GM21423 (cell line): ENCODE measurements at regions not wholly inside any gene's neighbourhood (a gene's known extent, or its start where the extent isn't known, plus 50 kb on each side); places are given as distances from the start of the nearest gene placed in this dataset.

ENCODE experiments used
- ATAC-seq: cut with Tn5 transposase; IDR thresholded peaks from one replicate; pipeline ENCODE4 v1.9.1; 2021; ENCODE audit warnings: mild to moderate bottlenecking, moderate library complexity; ENCODE audit not compliant: unreplicated experiment

DNA sequence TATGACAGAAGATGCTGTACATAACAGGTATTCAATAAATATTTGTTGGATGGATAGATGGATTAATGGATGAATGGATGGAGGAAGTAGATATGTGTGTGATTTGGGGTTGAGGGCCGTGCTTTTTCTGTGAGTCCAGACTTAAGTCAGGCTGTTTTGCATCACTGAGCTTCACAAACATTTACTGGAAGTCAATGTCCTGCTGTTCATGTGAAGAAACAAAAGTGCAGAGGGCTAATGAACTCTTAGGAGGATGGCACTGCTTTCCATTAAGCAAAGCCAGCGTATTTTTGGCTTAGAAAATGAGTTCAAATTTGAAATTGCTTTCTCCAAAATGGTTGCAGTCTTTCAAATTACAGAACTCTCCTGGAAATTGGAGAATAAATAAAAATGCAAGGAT, 260.6 kb upstream of the SASH1 start:
- ATAC-seq: no peak

DNA sequence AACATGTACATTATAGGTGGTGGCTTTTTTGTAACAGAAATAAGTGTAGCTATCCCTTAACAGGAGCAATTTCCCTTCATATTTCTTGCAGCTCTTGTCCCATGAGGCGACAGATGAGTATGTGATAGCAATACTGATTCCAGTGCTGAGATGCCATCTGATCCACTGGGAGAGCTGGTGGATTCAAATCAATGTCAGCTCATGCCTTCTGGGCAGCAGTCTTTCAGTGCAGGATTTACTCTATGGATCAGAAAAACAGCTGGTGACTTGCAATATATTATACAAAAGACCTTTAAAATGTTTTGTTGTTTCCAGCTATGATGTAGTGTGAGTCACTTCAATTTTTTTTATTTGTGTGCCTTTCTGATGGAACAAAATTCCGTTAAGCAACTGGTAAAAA, 259.9 kb upstream of the SASH1 start:
- ATAC-seq: no peak

DNA sequence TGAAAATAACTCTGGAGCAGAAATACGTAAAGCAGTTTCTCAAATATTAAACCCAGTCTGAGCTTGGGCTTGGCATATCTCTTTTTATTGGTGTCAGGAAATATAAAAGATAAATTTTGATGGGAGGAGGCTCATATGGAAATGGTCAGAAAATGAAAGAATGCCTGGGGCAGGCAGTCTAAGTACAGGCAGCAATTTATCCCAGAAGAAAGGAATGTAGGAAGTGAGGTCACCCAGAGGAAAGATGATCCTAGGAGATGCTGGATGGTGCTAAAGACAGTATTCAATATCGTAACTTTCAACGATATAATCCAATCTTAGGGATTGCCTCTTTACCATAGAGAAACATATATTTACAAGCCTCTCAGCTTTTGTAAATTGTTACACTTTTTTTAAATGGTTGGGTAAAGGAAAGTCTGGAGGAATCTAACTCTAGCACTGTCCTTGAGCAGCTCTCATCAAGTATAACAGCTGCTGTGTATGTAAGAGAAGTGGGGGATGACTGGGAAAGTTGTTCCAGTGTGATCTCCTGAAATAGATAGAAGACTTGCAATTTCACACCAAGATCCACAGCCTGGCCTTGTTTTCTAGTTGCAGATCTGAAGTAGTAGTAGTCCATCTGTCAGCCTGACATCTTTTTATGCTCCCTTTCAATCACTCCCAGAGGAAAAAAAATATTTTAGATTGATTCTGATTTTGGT, 256.9 kb upstream of the SASH1 start:
- ATAC-seq: no peak

- ATAC-seq: no peak
These were observed 256.3 kb upstream of the SASH1 start for GRCh38 chr6:148086386-148086785.

DNA sequence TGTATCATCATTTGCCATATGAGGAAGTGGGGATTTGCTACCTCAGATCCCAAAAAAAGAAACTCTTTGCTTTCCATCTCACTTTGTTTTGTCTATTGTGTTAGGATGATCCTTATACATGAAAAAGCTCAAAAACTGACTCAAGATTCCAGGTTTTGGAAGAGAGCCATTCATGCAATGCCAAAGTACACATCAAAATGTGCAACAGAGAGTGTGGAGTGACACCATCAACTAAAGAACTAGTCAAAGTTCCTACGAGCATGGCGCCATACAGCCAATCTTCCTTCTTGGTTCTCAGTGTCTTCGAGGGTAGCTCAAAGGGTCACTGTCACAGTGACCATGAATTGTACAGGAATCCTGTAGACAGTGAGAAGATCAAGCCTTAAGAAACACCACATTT, 255.8 kb upstream of the SASH1 start:
- ATAC-seq: no peak

- no peak for ATAC-seq
These were observed 255.0 kb upstream of the SASH1 start for GRCh38 chr6:148087659-148088058.

DNA sequence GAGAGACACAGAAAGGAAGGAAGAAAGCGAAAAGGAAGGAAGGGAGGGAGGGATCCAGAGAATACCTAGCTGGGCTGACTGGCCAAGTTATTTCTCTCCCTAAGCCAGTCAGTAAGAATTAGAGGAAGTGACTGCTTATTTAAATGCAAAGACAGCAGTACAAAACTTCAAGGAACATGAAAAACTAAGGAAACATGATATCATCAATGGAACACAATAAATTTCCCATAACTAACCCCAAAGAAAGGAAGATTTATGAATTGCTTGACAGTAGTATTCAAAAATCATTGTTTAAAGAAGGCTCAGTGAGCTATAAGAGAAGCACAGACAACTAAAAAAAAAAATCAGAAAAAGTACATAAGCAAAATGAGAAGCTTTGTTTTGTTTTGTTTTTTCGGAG, 252.3 kb upstream of the SASH1 start:
- no peak for ATAC-seq

GRCh38 chr6:148091394-148091793, 251.2 kb upstream of the SASH1 start:
- ATAC-seq: no peak

GRCh38 chr6:148103436-148103835, 239.2 kb upstream of the SASH1 start:
- no peak for ATAC-seq

GRCh38 chr6:148104131-148104530, 238.5 kb upstream of the SASH1 start:
- ATAC-seq: no peak

DNA sequence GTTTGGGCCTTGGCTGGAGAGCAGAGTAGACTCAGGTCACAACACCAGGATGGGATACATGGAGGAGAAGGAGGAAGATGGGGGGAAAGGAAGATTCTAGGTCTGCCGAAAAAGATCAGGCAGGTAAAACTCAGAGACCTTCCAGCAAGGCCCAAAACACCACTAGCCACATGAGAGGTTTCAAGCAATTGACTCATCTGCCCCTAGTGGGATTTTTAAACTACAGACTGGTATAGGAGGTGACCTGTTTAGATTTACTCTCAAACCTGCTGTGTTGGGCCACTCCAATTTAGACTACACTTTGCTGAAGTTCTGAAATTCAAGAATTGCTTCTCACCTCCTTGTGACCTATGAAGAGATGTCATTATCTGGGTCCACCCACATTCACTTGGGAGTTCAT, 236.9 kb upstream of the SASH1 start:
- ATAC-seq: no peak

DNA sequence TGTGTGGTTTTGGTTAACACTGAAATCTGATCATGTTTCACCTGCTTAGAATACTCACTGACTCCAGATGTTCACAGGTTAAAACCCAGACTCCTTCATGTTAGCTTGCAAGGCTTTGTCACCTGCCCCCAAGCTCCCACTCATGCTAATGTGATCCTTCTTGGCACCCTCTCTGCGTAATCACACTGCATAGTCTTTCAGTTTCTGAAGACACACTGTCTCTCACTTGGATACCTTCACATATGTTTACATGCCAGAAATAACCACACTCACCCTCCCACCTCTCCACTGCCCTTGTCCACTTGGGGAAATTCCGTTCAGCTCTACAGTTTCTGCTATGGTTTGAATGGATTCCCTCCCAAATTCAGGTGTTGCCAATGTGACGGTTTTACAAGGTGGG, 234.7 kb upstream of the SASH1 start:
- no peak for ATAC-seq

DNA sequence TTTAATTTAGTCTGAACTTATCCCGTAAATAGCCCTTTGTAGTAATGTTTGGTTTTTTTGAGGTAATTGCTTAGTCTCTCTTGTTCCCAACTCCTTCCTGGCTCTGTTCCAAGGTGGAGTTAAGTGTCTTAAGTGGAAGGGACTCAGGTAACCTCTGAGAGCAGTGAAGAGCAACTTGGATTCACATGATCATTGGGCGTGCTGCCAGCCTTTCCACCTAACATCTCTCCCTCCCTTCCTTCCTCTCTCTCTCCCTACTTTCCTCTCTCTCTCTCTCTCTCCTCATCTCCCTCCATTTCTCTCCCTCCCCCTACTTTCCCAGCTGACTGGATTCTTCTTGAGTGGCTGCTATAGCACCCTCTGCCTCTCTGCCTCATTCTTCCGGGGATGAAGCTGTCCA, 232.9 kb upstream of the SASH1 start:
- ATAC-seq: no peak

- ATAC-seq: no peak
These were observed 231.7 kb upstream of the SASH1 start for GRCh38 chr6:148110925-148111324.

DNA sequence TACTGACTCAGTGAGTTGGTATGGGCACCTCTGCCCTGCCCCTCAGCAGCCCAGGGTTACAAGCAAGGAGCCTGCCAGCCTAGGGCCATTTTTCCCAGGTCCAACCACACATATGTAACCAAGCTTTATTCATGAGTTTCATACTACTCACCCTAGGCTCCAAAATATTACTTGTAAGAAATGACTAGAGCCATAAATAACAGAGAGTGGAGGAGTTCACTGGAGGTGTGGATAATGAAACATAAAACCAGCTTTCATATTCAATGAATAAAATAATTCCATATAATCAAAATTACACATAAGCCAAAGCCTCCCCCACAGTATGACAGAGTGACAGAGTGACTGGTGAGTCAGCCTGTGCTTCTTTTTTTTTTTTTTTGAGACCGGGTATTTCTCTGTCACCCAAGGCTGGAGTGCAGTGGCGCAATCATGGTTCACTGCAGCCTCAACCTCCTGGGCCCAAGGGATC, 229.8 kb upstream of the SASH1 start:
- no peak for ATAC-seq

DNA sequence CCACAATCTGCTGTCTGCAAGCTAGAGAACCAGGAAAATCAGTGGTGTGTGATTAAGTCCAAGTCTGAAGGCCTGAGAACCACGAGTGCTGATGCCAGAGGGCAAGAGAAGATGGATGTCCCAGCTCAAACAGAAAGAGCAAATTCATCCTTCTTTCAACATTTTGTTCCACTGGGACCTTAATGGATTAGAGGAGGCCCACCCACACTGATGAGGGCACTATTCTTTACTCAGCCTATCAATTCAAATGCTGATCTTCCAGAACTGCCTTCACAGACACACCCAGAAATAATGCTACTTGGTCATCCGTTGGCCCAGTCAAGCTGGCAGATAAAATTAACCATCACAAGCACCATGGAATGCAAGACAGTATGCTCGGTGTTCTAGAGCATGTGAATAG, 226.6 kb upstream of the SASH1 start:
- no peak for ATAC-seq

DNA sequence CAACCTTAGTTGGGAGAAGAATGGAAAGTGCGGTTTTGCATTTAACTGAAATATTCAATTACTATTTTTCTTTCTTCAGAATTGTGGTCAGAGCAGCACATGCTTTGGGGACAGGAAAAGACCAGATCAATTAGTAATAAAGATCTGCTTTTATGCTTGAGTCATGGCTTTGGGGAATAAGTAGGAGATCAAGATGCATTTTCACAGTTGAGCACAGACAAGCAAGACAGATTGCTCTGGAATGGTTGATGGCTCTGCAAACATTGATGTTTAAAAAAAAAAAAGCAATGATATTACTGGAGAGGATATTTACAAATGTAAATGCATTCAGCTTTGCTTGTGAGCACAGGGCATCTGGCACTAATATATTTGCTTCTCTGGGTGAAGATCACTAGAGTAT, 224.4 kb upstream of the SASH1 start:
- ATAC-seq: no peak

DNA sequence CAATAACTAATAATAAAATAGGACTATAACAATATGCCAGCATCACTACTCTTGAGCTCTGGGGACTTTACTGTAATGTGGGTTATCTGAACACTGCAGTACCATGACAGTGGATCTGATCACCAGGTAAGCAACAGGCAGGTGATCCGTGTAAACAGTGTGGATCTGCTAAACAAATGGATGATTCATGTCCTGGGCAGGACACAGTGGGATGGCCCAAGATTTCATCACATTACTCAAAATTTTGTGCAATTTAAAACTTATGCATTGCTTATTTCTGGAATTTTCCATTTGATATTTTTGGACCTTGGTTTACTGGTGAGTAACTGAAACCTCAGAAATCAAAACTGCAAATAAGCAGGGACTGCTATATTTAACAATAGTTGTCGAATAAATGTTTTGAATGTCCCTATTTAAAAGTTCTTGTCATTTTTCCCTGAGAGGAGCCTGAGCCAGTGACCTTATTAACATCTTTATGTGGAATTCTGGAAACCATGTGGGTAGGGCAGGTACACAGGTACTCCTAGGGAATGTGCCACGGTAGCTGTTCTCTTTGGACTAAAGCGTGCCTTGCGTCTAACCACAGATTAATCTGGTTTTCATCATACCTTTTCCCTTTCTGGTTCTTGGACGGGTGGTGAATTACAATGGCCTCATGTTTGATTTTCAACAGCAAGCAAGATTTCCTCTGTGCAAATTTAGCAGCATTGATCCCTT, 214.5 kb upstream of the SASH1 start:
- ATAC-seq: no peak

- no peak for ATAC-seq
These were observed 208.0 kb upstream of the SASH1 start for GRCh38 chr6:148134592-148134991.

GRCh38 chr6:148136586-148136985, 206.1 kb upstream of the SASH1 start:
- ATAC-seq: no peak

DNA sequence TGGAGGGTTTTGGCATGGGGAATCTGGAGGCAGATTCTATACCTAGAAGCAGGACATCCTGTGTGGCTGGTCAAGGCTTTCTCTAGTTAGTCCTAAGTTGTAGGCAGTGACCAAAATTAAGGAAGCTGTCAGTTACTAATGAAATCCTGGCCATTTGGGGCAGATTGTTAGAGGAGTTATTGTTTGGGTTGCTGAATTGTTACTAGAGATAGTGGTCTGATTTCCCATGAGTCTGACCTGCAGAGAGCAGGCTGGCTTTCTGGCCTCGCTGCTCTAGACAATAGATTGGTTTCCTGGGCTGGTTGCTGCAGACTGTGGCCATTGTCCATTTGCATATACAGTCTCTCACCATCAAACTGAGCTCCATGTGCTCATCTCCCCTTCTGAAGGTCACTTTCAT, 205.0 kb upstream of the SASH1 start:
- no peak for ATAC-seq

DNA sequence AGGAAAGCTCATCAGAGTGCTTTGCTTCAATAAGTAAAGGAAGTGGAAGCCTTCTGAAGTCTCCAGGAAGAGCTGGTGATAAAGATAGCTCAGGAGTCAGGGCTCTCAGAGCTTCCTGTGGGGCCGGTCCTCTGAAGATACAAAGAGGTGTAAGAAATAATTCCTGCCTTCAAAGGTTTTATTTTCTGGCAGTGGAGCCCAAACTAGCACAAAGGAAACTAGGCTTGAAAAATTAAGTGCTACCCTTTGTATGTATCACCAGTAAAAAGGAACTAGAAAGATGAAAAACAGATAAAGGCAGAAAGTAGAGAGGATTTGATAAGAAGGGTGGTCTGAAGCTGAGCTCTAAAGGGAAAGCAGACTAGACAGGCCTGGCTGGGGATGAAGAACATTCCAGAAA, 204.1 kb upstream of the SASH1 start:
- no peak for ATAC-seq
